K562 (cell line): ENCODE measurements at regions not wholly inside any gene's neighbourhood (a gene's known extent, or its start where the extent isn't known, plus 50 kb on each side); places are given as distances from the start of the nearest gene placed in this dataset.

Experiments
- BRD9 ChIP-seq: fragments of 450-650 bp; IDR thresholded peaks from 2 replicates; pipeline ENCODE4 v1.6.1; 2018; ENCODE audit warnings: low read depth; ENCODE audit not compliant: partially characterized antibody
- CBX5 ChIP-seq: IDR thresholded peaks from 2 replicates; pipeline ENCODE4 v1.6.1; 2014; ENCODE audit warnings: low read depth, borderline replicate concordance
- CHD1 ChIP-seq: fragments of 200-600 bp; sonication (generic); IDR thresholded peaks from one replicate; pipeline ENCODE4 v1.6.1; 2012; ENCODE audit warnings: mild to moderate bottlenecking, moderate library complexity, low read length, inconsistent platforms
- DEAF1 ChIP-seq: fragments of 450-650 bp; formaldehyde crosslinking; IDR thresholded peaks from 2 replicates; pipeline ENCODE4 v1.4.0; 2020; ENCODE audit warnings: mild to moderate bottlenecking, moderate library complexity
- HINFP ChIP-seq: fragments of 450-650 bp; conservative IDR thresholded peaks from 2 replicates; pipeline ENCODE4 v1.6.1; 2016; ENCODE audit warnings: missing genetic modification characterization, low read depth, mild to moderate bottlenecking, control low read depth, missing compliant biosample characterization
- NFATC3 ChIP-seq: fragments of 450-650 bp; IDR thresholded peaks from 2 replicates; pipeline ENCODE4 v1.6.1; 2017; ENCODE audit warnings: mild to moderate bottlenecking
- PATZ1 ChIP-seq: fragments of 250-450 bp; sonication (Bioruptor Pico); IDR thresholded peaks from 2 replicates; pipeline ENCODE4 v1.5.0; 2020; ENCODE audit warnings: mild to moderate bottlenecking, borderline replicate concordance
- POLR3A ChIP-seq: IDR thresholded peaks from 2 replicates; pipeline ENCODE4 v1.6.1; 2011; ENCODE audit warnings: borderline replicate concordance, mild to moderate bottlenecking, moderate library complexity; ENCODE audit not compliant: insufficient read length, insufficient read depth; ENCODE audit errors: extremely low read depth
- PRMT5 ChIP-seq: sonication (generic); formaldehyde crosslinking; IDR thresholded peaks from 2 replicates; pipeline ENCODE4 v1.5.0; 2020; ENCODE audit warnings: missing genetic modification reagents
- PTRF ChIP-seq: fragments of 450-650 bp; IDR thresholded peaks from 2 replicates; pipeline ENCODE4 v1.6.1; 2016; ENCODE audit warnings: mild to moderate bottlenecking, missing genetic modification characterization, missing compliant biosample characterization
- ZNF197 ChIP-seq: fragments of 200-800 bp; sonication (Bioruptor generic); IDR thresholded peaks from 2 replicates; pipeline ENCODE4 v1.6.1; 2016; ENCODE audit warnings: low read depth, missing genetic modification characterization, missing compliant biosample characterization
- ZNF395 ChIP-seq: fragments of 200-800 bp; sonication (Bioruptor generic); IDR thresholded peaks from 2 replicates; pipeline ENCODE4 v1.6.1; 2017; ENCODE audit warnings: missing genetic modification characterization, missing compliant biosample characterization
- ZNF79 ChIP-seq: fragments of 250-450 bp; sonication (Bioruptor Pico); IDR thresholded peaks from 2 replicates; pipeline ENCODE4 v1.4.0; 2020; ENCODE audit warnings: low read depth, mild to moderate bottlenecking, moderate library complexity
- TF ChIP-seq, protein P1 (sequence below): fragments of 450-650 bp; IDR thresholded peaks from 2 replicates; pipeline ENCODE4 v1.7.0; 2016; ENCODE audit warnings: borderline replicate concordance
- TF ChIP-seq, protein P2 (sequence below): sonication (generic); formaldehyde crosslinking; IDR thresholded peaks from 2 replicates; pipeline ENCODE4 v1.8.0; 2023; ENCODE audit warnings: mild to moderate bottlenecking, missing genetic modification reagents

DNA sequence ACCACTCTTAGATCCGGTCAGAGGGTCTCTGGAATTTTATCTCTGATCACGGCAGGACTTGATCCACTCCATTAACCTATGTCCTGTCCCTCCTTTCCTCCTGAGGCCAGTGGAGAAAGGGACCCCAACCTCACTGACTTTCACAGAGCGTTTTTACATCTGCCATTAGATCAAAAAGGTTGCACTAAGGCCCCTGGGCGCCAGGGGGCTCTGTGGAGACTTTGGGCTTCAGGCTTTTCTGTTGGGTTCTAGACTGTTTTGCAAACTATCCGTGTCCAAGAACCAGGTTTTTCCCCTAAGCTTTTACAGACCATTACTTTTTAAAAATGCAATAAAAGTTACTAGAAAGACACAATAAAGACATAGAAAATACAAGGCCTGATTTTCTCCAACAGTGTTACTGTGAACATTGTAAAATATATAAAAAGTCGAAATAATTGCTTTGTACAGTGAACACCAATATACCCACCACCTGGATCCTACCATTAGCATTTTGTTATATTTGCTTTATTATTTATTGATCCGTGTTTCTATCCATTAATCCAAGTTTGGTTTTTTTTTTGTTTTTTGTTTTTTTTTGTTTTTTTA, 159.7 kb downstream of the POLR2M start (continued):
- TF ChIP-seq, protein P1, sequence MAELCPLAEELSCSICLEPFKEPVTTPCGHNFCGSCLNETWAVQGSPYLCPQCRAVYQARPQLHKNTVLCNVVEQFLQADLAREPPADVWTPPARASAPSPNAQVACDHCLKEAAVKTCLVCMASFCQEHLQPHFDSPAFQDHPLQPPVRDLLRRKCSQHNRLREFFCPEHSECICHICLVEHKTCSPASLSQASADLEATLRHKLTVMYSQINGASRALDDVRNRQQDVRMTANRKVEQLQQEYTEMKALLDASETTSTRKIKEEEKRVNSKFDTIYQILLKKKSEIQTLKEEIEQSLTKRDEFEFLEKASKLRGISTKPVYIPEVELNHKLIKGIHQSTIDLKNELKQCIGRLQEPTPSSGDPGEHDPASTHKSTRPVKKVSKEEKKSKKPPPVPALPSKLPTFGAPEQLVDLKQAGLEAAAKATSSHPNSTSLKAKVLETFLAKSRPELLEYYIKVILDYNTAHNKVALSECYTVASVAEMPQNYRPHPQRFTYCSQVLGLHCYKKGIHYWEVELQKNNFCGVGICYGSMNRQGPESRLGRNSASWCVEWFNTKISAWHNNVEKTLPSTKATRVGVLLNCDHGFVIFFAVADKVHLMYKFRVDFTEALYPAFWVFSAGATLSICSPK: no peak
- TF ChIP-seq PTRF (tag) (no peak), PRMT5 (CRISPR knock-in tag) (no peak), ZNF197 (CRISPR knock-in tag) (0 out of 2 replicates have a peak, but pooled peaks have one; percentile 52), NFATC3 (no peak), ZNF395 (CRISPR knock-in tag) (no peak), BRD9 (no peak), CHD1 (no peak), POLR3A (no peak), HINFP (tag) (no peak), DEAF1 (CRISPR knock-in tag) (peak; percentile 37; the same call in 1 of the 2 replicates), PATZ1 (CRISPR knock-in tag) (no peak), ZNF79 (CRISPR knock-in tag) (no peak), CBX5 (no peak)
- TF ChIP-seq, protein P2, sequence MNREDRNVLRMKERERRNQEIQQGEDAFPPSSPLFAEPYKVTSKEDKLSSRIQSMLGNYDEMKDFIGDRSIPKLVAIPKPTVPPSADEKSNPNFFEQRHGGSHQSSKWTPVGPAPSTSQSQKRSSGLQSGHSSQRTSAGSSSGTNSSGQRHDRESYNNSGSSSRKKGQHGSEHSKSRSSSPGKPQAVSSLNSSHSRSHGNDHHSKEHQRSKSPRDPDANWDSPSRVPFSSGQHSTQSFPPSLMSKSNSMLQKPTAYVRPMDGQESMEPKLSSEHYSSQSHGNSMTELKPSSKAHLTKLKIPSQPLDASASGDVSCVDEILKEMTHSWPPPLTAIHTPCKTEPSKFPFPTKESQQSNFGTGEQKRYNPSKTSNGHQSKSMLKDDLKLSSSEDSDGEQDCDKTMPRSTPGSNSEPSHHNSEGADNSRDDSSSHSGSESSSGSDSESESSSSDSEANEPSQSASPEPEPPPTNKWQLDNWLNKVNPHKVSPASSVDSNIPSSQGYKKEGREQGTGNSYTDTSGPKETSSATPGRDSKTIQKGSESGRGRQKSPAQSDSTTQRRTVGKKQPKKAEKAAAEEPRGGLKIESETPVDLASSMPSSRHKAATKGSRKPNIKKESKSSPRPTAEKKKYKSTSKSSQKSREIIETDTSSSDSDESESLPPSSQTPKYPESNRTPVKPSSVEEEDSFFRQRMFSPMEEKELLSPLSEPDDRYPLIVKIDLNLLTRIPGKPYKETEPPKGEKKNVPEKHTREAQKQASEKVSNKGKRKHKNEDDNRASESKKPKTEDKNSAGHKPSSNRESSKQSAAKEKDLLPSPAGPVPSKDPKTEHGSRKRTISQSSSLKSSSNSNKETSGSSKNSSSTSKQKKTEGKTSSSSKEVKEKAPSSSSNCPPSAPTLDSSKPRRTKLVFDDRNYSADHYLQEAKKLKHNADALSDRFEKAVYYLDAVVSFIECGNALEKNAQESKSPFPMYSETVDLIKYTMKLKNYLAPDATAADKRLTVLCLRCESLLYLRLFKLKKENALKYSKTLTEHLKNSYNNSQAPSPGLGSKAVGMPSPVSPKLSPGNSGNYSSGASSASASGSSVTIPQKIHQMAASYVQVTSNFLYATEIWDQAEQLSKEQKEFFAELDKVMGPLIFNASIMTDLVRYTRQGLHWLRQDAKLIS (CRISPR knock-in tag): no peak
